HL-60 (cell line): ENCODE measurements at regions not wholly inside any gene's neighbourhood (a gene's known extent, or its start where the extent isn't known, plus 50 kb on each side); places are given as distances from the start of the nearest gene placed in this dataset.
"Not testable (repeated sequence)": the region's sequence is repeated elsewhere in the genome, so short reads cannot be mapped to it uniquely, and the experiment has no call there.

Experiments used
- DNase-seq, 2 experiments: peaks; one replicate each; pipeline ENCODE4 v3.0.0-alpha.2; 2010 to 2020; ENCODE audit warnings: low read depth in 1 of 2, low spot score in 1 of 2
- H3K27ac ChIP-seq: fragments of 250-450 bp; sonication (Bioruptor Pico); replicated peaks from 2 replicates; pipeline ENCODE4 v1.5.1; 2020; ENCODE audit warnings: mild to moderate bottlenecking, moderate library complexity
- H3K27me3 ChIP-seq: fragments of 250-450 bp; sonication (Bioruptor Pico); 2 replicates; pipeline ENCODE4 v1.5.1; 2021; ENCODE audit warnings: mild to moderate bottlenecking, moderate library complexity; ENCODE audit not compliant: insufficient read depth, poor library complexity, severe bottlenecking
- H3K4me3 ChIP-seq: replicated peaks from 2 replicates; pipeline ENCODE4 v1.5.1; 2011; ENCODE audit warnings: mild to moderate bottlenecking, control low read depth, low read length; ENCODE audit not compliant: insufficient read depth
- GABPA ChIP-seq: IDR thresholded peaks from 2 replicates; pipeline ENCODE4 v1.6.1; 2012; ENCODE audit warnings: low read depth
- POLR2AphosphoS5 ChIP-seq: IDR thresholded peaks from 2 replicates; pipeline ENCODE4 v1.6.1; 2012; ENCODE audit warnings: low read depth
- SPI1 ChIP-seq: IDR thresholded peaks from 2 replicates; pipeline ENCODE4 v1.6.1; 2012; ENCODE audit warnings: low read depth, mild to moderate bottlenecking, borderline replicate concordance
- TF ChIP-seq, protein P1 (sequence below): IDR thresholded peaks from one replicate; pipeline ENCODE4 v1.5.1; 2011; ENCODE audit warnings: low read length, control low read depth, inconsistent platforms; ENCODE audit not compliant: insufficient read depth
- TF ChIP-seq, protein P2 (sequence below): IDR thresholded peaks from 2 replicates; pipeline ENCODE4 v1.6.1; 2012; ENCODE audit warnings: low read depth; ENCODE audit not compliant: insufficient replicate concordance

DNA sequence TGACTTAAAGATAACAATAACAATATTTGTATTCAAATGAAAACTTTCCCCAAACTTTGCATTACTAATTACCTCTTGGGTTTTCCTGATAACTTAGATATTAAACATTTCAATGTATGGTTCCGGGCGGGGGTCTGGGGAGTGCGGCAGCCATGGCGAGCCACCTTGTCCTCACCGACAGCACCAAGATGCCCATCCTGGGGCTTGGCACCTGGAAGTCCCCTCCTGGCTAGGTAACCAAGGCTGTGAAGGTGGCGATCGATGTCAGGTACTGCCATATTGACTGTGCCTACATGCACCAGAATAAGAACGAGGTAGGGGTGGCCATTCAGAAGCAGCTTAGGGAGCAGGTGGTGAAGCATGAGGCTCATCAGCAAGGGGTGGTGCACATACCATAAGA, 478.7 kb downstream of the CNTN3 start:
- DNase-seq: no peak
- TF ChIP-seq, protein P1, sequence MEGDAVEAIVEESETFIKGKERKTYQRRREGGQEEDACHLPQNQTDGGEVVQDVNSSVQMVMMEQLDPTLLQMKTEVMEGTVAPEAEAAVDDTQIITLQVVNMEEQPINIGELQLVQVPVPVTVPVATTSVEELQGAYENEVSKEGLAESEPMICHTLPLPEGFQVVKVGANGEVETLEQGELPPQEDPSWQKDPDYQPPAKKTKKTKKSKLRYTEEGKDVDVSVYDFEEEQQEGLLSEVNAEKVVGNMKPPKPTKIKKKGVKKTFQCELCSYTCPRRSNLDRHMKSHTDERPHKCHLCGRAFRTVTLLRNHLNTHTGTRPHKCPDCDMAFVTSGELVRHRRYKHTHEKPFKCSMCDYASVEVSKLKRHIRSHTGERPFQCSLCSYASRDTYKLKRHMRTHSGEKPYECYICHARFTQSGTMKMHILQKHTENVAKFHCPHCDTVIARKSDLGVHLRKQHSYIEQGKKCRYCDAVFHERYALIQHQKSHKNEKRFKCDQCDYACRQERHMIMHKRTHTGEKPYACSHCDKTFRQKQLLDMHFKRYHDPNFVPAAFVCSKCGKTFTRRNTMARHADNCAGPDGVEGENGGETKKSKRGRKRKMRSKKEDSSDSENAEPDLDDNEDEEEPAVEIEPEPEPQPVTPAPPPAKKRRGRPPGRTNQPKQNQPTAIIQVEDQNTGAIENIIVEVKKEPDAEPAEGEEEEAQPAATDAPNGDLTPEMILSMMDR: no peak
- no peak for TF ChIP-seq GABPA
- Histone ChIP-seq H3K4me3 (no peak overlapping the region), H3K27ac (no peak overlapping the region), H3K27me3 (no peaks in the 10 kb centered on the region)

DNA sequence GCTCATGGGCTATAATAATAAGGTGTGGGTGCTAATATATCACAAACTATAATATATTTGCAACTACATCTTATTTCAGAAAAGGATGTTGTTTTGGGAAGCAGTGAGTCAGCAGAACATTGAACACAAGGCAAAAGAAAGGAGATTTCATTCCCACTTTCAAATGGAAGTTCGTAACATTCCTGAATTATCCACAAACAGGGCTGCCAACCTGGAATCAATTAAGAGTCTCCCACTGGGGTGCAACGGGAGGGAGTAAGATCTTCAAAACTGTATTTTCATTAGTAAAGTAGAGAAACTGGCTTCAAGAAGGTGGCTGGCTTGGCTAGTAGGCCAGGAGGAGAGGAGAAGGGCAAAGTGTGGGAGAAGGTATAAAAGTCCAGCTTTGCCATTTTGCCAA, 479.6 kb downstream of the CNTN3 start:
- Histone ChIP-seq H3K27ac (no peak overlapping the region), H3K4me3 (no peak overlapping the region), H3K27me3 (no peaks in the 10 kb centered on the region)
- TF ChIP-seq POLR2AphosphoS5 (no peak), SPI1 (no peak), GABPA (no peak)
- TF ChIP-seq, protein P1: no peak
- TF ChIP-seq, protein P2, sequence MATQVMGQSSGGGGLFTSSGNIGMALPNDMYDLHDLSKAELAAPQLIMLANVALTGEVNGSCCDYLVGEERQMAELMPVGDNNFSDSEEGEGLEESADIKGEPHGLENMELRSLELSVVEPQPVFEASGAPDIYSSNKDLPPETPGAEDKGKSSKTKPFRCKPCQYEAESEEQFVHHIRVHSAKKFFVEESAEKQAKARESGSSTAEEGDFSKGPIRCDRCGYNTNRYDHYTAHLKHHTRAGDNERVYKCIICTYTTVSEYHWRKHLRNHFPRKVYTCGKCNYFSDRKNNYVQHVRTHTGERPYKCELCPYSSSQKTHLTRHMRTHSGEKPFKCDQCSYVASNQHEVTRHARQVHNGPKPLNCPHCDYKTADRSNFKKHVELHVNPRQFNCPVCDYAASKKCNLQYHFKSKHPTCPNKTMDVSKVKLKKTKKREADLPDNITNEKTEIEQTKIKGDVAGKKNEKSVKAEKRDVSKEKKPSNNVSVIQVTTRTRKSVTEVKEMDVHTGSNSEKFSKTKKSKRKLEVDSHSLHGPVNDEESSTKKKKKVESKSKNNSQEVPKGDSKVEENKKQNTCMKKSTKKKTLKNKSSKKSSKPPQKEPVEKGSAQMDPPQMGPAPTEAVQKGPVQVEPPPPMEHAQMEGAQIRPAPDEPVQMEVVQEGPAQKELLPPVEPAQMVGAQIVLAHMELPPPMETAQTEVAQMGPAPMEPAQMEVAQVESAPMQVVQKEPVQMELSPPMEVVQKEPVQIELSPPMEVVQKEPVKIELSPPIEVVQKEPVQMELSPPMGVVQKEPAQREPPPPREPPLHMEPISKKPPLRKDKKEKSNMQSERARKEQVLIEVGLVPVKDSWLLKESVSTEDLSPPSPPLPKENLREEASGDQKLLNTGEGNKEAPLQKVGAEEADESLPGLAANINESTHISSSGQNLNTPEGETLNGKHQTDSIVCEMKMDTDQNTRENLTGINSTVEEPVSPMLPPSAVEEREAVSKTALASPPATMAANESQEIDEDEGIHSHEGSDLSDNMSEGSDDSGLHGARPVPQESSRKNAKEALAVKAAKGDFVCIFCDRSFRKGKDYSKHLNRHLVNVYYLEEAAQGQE: no peak
- no peak for DNase-seq

DNA sequence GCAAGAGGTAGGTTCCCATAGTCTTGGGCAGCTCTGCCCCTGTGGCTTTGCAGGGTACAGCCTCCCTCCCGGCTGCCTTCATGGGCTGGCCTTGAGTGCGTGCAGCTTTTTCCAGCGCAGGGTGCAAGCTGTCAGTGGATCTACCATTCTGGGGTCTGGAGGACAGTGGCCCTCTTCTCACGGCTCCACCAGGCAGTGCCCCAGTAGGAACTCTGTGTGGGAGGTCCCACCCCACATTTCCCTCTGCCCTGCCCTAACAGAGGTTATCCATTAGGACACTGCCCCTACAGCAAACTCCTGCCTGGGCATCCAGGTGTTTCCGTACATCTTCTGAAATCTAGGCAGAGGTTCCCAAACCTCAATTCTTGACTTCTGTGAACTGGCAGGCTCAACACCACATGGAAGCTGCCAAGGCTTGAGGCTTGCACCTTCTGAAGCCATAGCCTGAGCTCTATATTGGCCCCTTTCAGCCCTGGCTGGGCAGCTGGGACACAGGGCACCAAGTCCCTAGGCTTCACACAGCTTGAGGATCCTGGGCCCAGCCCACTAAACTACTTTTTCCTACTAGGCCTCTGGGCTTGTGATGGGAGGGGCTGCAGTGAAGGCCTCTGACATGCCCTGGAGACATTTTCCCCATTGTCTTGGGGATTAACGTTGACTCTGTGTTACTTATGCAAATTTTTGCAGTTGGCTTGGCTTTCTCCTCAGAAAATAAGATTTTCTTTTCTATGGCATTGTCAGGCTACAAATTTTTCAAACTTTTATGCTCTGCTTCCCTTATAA, 482.7 kb downstream of the CNTN3 start:
- H3K27me3 ChIP-seq, H3K27ac ChIP-seq, DNase-seq, H3K4me3 ChIP-seq: not testable (repeated sequence)

DNA sequence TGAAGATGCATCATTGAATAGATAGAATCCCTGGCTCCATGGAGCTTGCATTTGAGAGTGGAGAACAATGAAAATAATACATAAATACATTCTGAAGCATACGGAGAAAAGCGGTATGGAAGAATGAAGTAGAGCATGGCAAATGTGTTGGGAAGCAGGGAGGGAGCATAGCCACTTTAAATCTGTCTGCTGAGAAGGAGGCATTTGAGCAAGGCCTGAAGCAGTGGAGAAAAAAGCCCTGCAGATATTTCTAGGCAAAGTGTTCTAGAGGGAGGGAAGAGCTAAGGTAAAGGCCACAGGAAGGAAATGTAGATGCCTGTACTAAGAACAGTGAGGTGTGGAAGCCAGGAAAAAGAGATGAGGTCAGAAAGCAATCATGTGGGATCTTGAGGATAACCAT, 484.8 kb downstream of the CNTN3 start:
- H3K27me3 ChIP-seq: no peaks in the 10 kb centered on the region
- H3K4me3 ChIP-seq: no peak overlapping the region
- no peak for DNase-seq
- TF ChIP-seq, protein P2: no peak
- TF ChIP-seq SPI1: no peak
- TF ChIP-seq, protein P1: no peak
- no peak for TF ChIP-seq POLR2AphosphoS5
- no peak for TF ChIP-seq GABPA
- H3K27ac ChIP-seq: no peak overlapping the region
